ENCODE measurements at regions not wholly inside any gene's neighbourhood (a gene's known extent, or its start where the extent isn't known, plus 50 kb on each side); places are given as distances from the start of the nearest gene placed in this dataset.

DNA sequence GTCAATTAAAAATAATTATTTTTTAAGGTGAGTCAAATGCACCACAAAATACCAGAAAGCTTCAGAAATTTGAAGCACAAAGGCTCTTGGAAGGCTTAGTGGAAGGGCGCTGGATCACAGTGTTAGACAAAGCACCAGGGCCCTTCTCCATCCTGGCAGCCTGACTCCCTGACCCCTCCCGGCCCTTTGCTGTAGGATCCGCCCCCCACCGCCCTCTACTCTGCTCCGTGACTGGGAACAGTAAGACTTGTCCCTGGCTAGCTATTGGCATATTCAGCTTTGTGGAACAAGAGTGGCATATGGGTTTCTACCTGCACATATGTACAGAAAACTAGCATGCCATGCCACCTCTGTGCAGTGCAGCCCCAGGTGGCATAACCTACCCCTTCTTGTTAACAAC, 222.1 kb downstream of the SYK start:
- 83% methylated on average over 5 of the region's 5 CpGs for WGBS
- Histone ChIP-seq H3K36me3 (no peaks in the 10 kb centered on the region), H3K9me3 (no peaks in the 10 kb centered on the region), H3K27me3 (no peaks in the 10 kb centered on the region), H3K4me1 (no peaks in the 10 kb centered on the region), H3K27ac (no peak overlapping the region), H3K4me3 (no peak overlapping the region)
- DNase-seq (ENCODE audit: low spot score in 2 of 2), result peak in 1 of 2 donors; percentile 56
- TF ChIP-seq POLR2AphosphoS5 (IDR thresholded peaks at IDR 0.05), result no peak
- TF ChIP-seq POLR2A (IDR thresholded peaks at IDR 0.05), result no peak
- no peak for TF ChIP-seq EP300 (IDR thresholded peaks at IDR 0.05)
- TF ChIP-seq, protein P1, sequence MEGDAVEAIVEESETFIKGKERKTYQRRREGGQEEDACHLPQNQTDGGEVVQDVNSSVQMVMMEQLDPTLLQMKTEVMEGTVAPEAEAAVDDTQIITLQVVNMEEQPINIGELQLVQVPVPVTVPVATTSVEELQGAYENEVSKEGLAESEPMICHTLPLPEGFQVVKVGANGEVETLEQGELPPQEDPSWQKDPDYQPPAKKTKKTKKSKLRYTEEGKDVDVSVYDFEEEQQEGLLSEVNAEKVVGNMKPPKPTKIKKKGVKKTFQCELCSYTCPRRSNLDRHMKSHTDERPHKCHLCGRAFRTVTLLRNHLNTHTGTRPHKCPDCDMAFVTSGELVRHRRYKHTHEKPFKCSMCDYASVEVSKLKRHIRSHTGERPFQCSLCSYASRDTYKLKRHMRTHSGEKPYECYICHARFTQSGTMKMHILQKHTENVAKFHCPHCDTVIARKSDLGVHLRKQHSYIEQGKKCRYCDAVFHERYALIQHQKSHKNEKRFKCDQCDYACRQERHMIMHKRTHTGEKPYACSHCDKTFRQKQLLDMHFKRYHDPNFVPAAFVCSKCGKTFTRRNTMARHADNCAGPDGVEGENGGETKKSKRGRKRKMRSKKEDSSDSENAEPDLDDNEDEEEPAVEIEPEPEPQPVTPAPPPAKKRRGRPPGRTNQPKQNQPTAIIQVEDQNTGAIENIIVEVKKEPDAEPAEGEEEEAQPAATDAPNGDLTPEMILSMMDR (IDR thresholded peaks at IDR 0.05), result no peak

DNA sequence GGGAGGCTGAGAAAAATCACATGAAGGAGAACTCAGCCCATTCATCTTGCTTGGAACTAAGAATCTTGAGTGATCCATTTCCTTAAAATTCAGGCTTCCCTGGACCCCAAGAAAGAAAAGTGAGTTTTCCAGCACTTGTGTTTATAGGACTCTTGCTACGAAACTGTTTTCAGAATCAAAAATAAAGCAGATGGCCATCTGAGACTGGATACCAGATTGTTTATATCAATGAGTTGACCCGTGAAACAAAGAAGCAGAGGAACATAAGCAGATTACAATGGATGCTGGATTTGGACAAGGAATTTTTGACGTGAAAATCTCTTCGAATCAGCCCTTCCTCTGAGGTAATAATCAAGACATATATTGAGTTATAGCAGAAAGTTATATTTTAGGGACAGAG, 223.2 kb downstream of the SYK start:
- 87% methylated on average over 4 of the region's 4 CpGs for WGBS
- H3K27ac ChIP-seq, result no peak overlapping the region
- DNase-seq (ENCODE audit: low spot score in 2 of 2), result no peak
- no peaks in the 10 kb centered on the region for H3K27me3 ChIP-seq
- no peak overlapping the region for H3K4me3 ChIP-seq
- H3K9me3 ChIP-seq, result no peaks in the 10 kb centered on the region
- no peaks in the 10 kb centered on the region for H3K36me3 ChIP-seq
- no peaks in the 10 kb centered on the region for H3K4me1 ChIP-seq
- TF ChIP-seq POLR2AphosphoS5 (IDR thresholded peaks at IDR 0.05) (no peak), EP300 (IDR thresholded peaks at IDR 0.05) (no peak), POLR2A (IDR thresholded peaks at IDR 0.05) (no peak)
- TF ChIP-seq, protein P1 (IDR thresholded peaks at IDR 0.05), result no peak

DNA sequence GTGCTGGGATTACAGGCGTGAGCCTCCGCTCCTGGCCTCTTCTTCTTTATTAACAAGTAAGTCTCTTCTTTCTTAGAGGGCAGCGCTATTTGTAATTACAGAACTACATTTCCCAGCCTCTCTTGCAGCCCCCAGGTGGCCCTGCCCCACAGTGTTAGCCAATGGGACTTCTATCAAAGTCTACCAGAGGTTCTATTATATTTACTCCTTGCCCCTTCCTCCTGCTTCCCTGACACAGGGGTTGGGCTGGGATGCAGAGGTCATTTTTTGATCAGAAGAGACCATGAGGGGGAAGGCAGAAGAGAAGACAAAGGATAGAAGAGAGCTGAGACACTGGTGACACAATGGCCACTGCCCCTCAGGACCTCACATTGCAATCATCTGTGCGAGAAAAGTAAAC, 224.2 kb downstream of the SYK start:
- 98% methylated on average over 4 of the region's 4 CpGs for WGBS
- no peak for TF ChIP-seq EP300 (IDR thresholded peaks at IDR 0.05)
- no peak for TF ChIP-seq POLR2AphosphoS5 (IDR thresholded peaks at IDR 0.05)
- TF ChIP-seq, protein P1 (IDR thresholded peaks at IDR 0.05), result no peak
- no peak for TF ChIP-seq POLR2A (IDR thresholded peaks at IDR 0.05)
- DNase-seq (ENCODE audit: low spot score in 2 of 2), result no peak

DNA sequence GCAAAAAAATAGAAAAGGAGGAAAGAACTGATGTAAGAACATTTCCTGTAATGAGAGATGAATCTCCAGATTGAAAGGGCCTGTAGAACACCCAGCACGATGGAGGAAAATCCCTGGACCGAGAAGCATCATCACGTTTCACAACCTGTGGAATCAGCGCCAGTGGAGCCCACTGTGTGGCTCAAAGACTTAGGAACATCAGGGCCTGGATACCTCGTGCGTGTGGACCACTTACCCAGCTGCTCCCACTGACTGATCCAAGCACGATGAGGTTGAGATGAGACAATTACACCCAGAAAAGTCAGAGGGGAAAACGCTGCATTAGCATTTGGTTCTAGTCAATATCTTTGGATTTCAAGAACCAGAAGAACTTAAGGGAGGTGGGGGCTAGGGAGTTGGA, 224.6 kb downstream of the SYK start:
- H3K9me3 ChIP-seq, result no peaks in the 10 kb centered on the region
- H3K4me1 ChIP-seq, result no peaks in the 10 kb centered on the region
- H3K27ac ChIP-seq, result no peak overlapping the region
- H3K27me3 ChIP-seq, result no peaks in the 10 kb centered on the region
- TF ChIP-seq, protein P1 (IDR thresholded peaks at IDR 0.05), result no peak
- TF ChIP-seq EP300 (IDR thresholded peaks at IDR 0.05) (no peak), POLR2AphosphoS5 (IDR thresholded peaks at IDR 0.05) (no peak), POLR2A (IDR thresholded peaks at IDR 0.05) (no peak)
- H3K4me3 ChIP-seq, result no peak overlapping the region
- no peaks in the 10 kb centered on the region for H3K36me3 ChIP-seq
- no peak for DNase-seq (ENCODE audit: low spot score in 2 of 2)
- 86% methylated on average over 8 of the region's 8 CpGs for WGBS

More for the DNA sequence above, 224.2 kb downstream of the SYK start:
- no peaks in the 10 kb centered on the region for H3K27me3 ChIP-seq
- no peaks in the 10 kb centered on the region for H3K4me1 ChIP-seq
- no peak overlapping the region for H3K27ac ChIP-seq
- no peak overlapping the region for H3K4me3 ChIP-seq
- no peaks in the 10 kb centered on the region for H3K9me3 ChIP-seq
- H3K36me3 ChIP-seq, result no peaks in the 10 kb centered on the region

DNA sequence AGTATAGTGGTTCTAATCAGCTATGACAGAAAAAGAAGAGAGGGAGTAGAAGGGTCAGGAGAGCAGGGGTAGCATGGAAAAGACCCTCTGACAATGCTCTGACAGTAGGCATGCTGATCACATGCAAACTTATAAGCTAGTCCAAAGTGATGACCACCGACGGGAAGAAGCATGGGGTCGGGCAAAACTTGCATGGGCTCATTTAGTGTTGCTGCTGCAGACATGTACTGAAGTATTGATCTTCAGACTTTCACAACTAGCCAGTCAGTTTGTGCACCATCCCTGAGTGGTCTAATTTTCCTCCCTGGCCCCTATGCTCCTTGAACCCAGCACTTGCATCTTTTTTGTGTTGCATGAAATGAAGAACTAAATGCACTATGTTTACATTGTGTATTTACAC, 225.4 kb downstream of the SYK start:
- TF ChIP-seq EP300 (IDR thresholded peaks at IDR 0.05) (no peak), POLR2AphosphoS5 (IDR thresholded peaks at IDR 0.05) (no peak), POLR2A (IDR thresholded peaks at IDR 0.05) (no peak)
- TF ChIP-seq, protein P1 (IDR thresholded peaks at IDR 0.05), result no peak
- Histone ChIP-seq H3K27ac (no peak overlapping the region), H3K4me3 (no peak overlapping the region), H3K9me3 (no peaks in the 10 kb centered on the region), H3K4me1 (no peaks in the 10 kb centered on the region), H3K27me3 (no peaks in the 10 kb centered on the region), H3K36me3 (no peaks in the 10 kb centered on the region)
- 93% methylated on average over 3 of the region's 3 CpGs for WGBS
- DNase-seq (ENCODE audit: low spot score in 2 of 2), result peak in 1 of 2 donors; percentile 33
